ENCODE measurements at regions not wholly inside any gene's neighbourhood (a gene's known extent, or its start where the extent isn't known, plus 50 kb on each side); places are given as distances from the start of the nearest gene placed in this dataset.
A peak's percentile ranks its signal among the peaks of the same experiment; 100 is the strongest.
"Not testable (repeated sequence)": the region's sequence is repeated elsewhere in the genome, so short reads cannot be mapped to it uniquely, and the experiment has no call there.

DNA sequence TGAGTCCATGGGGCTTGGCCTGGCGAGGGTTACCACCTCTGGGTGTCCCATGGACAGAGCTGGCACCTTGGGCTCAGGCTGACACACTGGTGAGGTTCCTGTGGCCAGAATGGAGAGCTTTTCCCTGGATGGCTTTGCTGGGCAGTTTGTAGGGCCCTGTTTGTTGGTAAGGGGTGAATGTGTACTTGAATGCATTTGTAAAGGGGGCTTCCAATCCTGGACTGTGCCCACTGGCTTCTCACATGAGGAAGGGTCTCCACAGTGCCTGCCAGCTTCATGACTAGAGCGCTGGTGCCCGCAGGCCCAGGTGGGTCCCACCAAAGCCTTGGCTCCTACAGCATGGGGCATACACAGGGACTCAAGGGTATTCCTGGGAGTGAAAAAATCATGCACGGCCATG lies 103.5 kb upstream of the SIX2 start:
- peaks cover 8% of the 10 kb centered on the region for H3K27me3 Mint-ChIP-seq
- H3K36me3 Mint-ChIP-seq = no peaks in the 10 kb centered on the region
- CTCF ChIA-PET = no interaction called here
- no peak overlapping the region for H3K27ac Mint-ChIP-seq
- DNase-seq = peak; percentile 27
- H3K4me3 Mint-ChIP-seq = no peak overlapping the region
- H3K4me1 Mint-ChIP-seq = no peaks in the 10 kb centered on the region
- no peak for ATAC-seq
- no peaks in the 10 kb centered on the region for H3K9me3 Mint-ChIP-seq (ENCODE audit: low read depth)

DNA sequence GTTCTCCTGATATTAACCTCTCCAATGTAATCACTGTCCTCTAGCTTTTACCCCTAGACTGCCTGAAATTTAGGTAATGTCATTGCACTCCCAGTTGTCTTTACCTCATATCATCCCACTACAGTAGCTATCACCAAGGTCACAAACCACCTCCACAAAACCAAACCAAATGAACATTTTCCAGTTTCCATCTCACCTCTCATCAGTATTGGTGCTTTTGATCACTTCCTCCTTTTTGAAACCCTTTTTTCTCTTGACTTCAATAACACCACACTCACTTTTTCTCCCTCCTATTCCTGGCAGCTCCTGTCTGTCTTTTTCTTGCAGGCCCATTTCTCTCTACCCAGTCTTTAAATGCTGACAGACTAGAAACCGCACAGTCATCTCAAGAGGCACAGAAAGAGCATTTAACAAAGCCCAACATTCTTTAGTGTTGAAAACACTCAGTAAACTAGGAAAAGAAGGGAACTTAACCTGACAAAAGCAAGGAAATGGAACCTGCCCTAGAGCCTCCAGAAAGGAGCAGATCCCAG lies 95.9 kb upstream of the SIX2 start:
- DNase-seq (no peak), ATAC-seq (no peak)
- Mint-ChIP-seq H3K4me3 (no peak overlapping the region), H3K4me1 (no peaks in the 10 kb centered on the region), H3K27me3 (peaks cover 39% of the 10 kb centered on the region), H3K9me3 (ENCODE audit: low read depth) (no peaks in the 10 kb centered on the region), H3K36me3 (no peaks in the 10 kb centered on the region), H3K27ac (no peak overlapping the region)
- CTCF ChIA-PET = no interaction called here

DNA sequence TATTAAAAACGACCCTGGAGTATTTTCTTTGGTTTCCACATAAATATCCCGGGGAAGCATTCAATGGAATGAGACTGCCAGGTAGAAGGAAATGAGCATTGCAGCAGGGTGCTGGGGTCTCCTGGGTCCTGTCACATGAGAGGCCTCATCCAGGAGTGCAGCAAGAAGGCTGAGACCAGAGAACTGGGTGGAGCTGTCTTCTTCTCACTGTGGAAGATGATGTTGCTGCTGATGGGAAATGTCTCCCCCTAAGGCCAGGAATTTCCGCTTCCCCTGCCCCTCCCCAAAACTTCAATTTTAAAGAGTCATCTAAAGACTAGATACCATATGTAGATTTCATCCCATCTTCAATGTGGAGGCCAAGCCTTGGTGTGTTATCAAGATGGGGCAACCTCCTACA lies 95.2 kb upstream of the SIX2 start:
- Mint-ChIP-seq H3K27me3 (peaks cover 45% of the 10 kb centered on the region), H3K9me3 (ENCODE audit: low read depth) (no peaks in the 10 kb centered on the region), H3K36me3 (no peaks in the 10 kb centered on the region), H3K4me1 (no peaks in the 10 kb centered on the region), H3K4me3 (no peak overlapping the region), H3K27ac (no peak overlapping the region)
- no peak for ATAC-seq
- CTCF ChIA-PET = no interaction called here
- DNase-seq = peak; percentile 11

DNA sequence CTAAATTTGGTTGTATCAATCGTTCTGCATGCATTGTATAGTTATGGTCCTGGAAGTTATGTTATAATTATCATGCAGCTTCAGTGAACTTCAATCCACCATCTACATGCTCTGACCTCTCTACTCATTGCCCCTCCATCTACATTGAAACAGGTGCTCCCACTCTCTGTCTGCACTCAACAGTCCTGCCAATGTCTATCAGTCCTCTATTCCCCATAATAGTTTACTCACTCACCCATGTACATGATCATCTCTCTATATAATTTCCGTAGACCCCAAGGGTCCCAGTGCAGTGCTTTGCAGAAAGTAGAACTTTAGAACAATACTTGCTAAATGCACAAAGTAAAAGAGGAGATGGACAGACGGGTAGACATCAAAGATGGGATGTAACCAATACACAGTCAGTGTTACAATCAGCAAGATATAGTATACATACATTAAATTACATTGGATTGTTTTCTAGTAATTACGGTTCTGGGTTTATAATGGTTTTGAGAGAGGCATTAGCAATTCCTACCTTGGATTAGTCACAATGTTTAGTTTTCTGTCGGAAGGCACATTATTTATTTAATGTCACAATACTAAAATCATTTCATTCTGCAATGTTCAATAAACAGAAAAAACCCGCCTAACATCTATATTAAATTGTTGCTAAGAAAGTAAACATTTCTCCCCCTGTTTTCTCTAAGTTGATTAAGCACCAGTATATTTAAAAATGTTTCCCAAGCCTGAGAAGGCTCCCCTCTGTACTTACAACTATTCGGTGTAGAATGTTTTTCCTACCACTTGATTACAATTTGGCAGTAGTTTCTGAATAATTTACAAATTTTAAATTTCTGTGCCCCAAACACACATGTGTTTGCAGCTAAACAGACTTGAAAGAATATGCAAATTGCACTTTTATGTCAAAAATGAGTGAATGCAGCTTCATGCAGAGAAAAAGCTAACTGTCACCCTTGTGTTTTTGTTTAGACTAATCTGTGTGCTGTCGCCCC lies 94.4 kb upstream of the SIX2 start:
- Mint-ChIP-seq H3K4me3 (no peak overlapping the region), H3K27ac (no peak overlapping the region), H3K27me3 (peaks cover 43% of the 10 kb centered on the region), H3K9me3 (ENCODE audit: low read depth) (no peaks in the 10 kb centered on the region), H3K36me3 (no peaks in the 10 kb centered on the region), H3K4me1 (no peaks in the 10 kb centered on the region)
- DNase-seq (no peak), ATAC-seq (no peak)
- CTCF ChIA-PET = no interaction called here

DNA sequence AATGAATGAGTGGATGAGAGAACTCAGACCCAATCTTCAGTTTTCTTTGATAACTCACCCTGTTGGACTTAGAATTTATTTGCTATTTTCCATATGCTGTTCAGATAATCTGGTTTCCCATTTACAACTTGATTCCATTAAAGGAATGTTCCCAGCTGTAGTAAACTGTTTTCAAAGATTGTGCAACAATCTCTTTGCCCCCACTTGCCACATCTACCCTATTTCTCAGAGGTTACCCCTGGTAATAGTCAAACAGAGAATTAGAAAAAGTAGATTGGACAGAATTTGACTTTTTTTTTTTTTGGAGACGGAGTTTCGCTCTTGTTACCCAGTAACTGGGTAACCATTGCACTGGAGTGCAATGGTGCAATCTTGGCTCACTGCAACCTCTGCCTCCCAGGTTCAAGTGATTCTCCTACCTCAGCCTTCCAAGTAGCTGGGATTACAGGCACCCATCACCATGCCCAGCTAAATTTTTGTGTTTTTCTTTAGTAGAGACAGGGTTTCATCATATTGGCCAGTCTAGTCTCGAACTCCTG lies 93.4 kb upstream of the SIX2 start:
- H3K36me3 Mint-ChIP-seq = no peaks in the 10 kb centered on the region
- H3K9me3 Mint-ChIP-seq (ENCODE audit: low read depth) = no peaks in the 10 kb centered on the region
- peaks cover 42% of the 10 kb centered on the region for H3K27me3 Mint-ChIP-seq
- no peak for DNase-seq
- no peaks in the 10 kb centered on the region for H3K4me1 Mint-ChIP-seq
- CTCF ChIA-PET = no interaction called here
- no peak overlapping the region for H3K27ac Mint-ChIP-seq
- H3K4me3 Mint-ChIP-seq = no peak overlapping the region
- no peak for ATAC-seq

DNA sequence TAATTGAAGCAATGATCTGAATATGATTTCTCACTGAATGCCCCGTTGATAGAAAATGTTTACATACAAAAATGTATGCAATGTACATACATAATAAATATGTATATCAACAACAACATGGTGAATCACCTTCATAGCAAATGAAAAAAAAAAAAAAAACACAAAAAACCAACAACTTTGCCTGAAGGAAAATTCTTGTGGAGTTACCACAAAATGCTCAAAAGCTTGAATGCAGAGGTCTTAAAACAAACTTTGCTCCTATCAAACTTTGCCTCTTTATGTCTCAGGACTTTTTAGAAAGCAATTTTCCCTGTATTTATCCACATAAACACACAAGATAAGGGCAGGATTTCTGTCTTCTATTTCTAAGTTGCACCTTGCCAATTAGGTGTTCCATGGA lies 92.9 kb upstream of the SIX2 start:
- no peak overlapping the region for H3K27ac Mint-ChIP-seq
- H3K4me1 Mint-ChIP-seq = no peaks in the 10 kb centered on the region
- CTCF ChIA-PET = no interaction called here
- no peaks in the 10 kb centered on the region for H3K9me3 Mint-ChIP-seq (ENCODE audit: low read depth)
- peaks cover 43% of the 10 kb centered on the region for H3K27me3 Mint-ChIP-seq
- no peaks in the 10 kb centered on the region for H3K36me3 Mint-ChIP-seq
- no peak overlapping the region for H3K4me3 Mint-ChIP-seq
- ATAC-seq (no peak), DNase-seq (no peak)

DNA sequence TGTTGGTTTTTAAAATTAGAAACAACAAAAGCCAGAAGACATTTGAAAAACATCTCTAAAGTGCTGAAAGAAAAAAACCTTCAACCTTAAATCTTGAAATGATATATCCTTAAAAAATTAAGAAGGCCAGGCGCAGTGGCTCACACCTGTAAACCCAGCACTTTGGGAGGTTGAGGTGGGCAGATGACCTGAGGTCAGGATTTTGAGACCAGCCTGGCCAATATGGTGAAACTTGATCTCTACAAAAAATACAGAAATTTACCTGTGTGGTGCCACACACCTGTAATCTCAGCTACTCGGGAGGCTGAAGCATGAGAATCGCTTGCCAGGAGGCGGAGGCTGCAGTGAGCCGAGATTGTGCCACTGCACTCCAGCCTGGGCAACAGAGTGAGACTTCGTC lies 87.7 kb upstream of the SIX2 start:
- DNase-seq (no peak), ATAC-seq (no peak)
- Mint-ChIP-seq H3K9me3 (ENCODE audit: low read depth) (no peaks in the 10 kb centered on the region), H3K27me3 (peaks cover 49% of the 10 kb centered on the region), H3K4me3 (no peak overlapping the region), H3K27ac (no peak overlapping the region), H3K4me1 (no peaks in the 10 kb centered on the region), H3K36me3 (no peaks in the 10 kb centered on the region)
- CTCF ChIA-PET = no interaction called here

DNA sequence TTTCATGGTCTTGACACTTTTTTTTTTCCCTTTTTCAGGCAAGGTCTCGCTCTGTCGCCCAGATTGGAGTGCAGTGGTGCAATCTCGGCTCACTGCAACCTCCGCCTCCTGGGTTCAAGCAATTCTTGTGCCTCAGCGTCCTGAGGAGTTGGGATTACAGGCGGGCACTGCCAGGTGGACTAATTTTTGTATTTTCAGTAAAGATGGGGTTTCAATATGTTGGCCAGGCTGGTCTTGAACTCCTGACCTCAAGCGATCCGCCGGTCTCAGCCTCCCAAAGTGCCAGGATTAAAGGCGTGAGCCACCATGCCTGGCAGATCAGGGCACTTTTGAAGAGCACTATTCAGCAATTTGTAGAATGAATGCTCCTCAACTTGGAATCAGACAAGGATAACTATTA lies 86.8 kb upstream of the SIX2 start:
- H3K9me3 Mint-ChIP-seq (ENCODE audit: low read depth); ATAC-seq; H3K4me3 Mint-ChIP-seq; H3K36me3 Mint-ChIP-seq; DNase-seq; H3K27ac Mint-ChIP-seq; CTCF ChIA-PET; H3K4me1 Mint-ChIP-seq: not testable (repeated sequence)
- peaks cover 49% of the 10 kb centered on the region for H3K27me3 Mint-ChIP-seq

DNA sequence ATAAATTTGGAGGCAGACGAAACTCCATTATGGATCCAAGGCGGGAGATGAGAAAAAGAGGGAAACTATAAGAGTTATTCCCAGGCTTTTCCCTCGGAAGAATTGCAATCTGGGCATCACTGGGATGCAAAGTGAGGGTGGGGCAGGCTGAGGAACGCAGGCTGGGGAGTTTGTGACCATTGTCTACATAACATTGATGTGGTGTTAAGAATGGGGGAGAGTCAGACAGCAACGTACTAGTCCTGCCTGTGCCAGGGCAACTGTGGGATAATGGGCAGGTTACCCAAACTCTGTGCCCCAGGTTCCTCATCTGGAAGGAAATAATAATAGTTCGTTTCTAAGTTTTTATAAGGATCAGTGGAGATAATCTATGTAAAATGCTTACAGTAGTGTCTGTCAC lies 84.4 kb upstream of the SIX2 start:
- peaks cover 36% of the 10 kb centered on the region for H3K27me3 Mint-ChIP-seq
- no peaks in the 10 kb centered on the region for H3K36me3 Mint-ChIP-seq
- H3K27ac Mint-ChIP-seq = no peak overlapping the region
- H3K9me3 Mint-ChIP-seq (ENCODE audit: low read depth) = no peaks in the 10 kb centered on the region
- ATAC-seq (no peak), DNase-seq (no peak)
- CTCF ChIA-PET = no interaction called here
- H3K4me3 Mint-ChIP-seq = no peak overlapping the region
- no peaks in the 10 kb centered on the region for H3K4me1 Mint-ChIP-seq

DNA sequence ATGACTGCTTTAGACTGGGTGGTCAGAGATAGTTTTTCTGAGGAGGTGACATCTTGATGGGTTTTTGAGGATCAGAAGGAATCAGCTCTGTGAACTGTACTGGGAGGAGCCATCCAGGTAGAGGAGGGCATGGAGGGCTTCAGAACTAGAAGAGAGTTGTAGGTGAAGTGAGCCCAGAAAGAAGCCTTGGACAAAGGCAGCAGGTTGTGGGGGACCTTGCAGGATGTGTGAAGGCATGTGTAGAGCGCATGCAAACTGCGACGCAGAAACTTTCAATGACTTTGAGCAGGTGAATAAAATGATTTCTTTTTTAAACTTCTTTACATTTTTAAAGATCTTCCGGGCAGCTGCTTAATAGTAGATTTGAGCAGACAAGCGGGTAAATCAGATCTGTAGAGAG lies 83.9 kb upstream of the SIX2 start:
- ATAC-seq = no peak
- DNase-seq = peak; percentile 34
- Mint-ChIP-seq H3K36me3 (no peaks in the 10 kb centered on the region), H3K27ac (no peak overlapping the region), H3K4me1 (no peaks in the 10 kb centered on the region), H3K27me3 (peaks cover 37% of the 10 kb centered on the region), H3K4me3 (no peak overlapping the region), H3K9me3 (ENCODE audit: low read depth) (no peaks in the 10 kb centered on the region)
- CTCF ChIA-PET = no interaction called here

DNA sequence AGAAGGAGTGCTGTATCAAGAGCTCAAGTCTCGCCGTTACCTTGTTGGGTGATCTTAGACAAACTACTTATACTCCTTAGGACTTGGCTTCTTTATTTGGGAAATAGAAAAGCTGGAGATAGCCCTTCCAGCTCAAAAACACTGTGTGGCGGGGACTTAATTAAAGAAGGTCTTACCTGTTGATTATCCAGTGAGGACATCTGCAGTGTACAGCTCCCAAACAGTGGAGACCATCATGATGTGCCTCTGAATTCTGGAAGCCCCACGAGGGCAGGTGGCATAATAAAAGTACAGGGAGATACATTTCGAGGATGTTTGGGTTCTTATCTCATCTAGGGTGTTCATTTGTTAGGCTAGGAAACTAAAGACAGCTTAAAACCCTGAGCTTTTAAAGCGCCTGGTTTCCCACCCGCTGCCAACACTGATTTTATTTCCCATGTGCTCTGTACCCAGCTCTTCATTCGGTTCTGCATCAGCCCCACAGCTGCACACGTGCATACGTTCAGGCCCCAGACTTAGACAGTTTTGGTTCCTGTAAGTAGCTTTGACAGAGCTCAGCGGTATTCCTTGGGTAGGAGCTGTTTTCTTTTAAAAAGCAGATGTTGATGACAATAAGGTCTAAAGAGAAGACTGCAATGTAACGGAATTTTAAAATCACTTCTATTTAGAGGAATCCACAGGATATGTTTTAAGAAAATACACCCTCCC lies 80.5 kb upstream of the SIX2 start:
- H3K27ac Mint-ChIP-seq = no peak overlapping the region
- ATAC-seq = no peak
- H3K4me3 Mint-ChIP-seq = no peak overlapping the region
- CTCF ChIA-PET = no interaction called here
- H3K27me3 Mint-ChIP-seq = peaks cover 14% of the 10 kb centered on the region
- no peaks in the 10 kb centered on the region for H3K36me3 Mint-ChIP-seq
- no peaks in the 10 kb centered on the region for H3K9me3 Mint-ChIP-seq (ENCODE audit: low read depth)
- no peak for DNase-seq
- no peaks in the 10 kb centered on the region for H3K4me1 Mint-ChIP-seq

DNA sequence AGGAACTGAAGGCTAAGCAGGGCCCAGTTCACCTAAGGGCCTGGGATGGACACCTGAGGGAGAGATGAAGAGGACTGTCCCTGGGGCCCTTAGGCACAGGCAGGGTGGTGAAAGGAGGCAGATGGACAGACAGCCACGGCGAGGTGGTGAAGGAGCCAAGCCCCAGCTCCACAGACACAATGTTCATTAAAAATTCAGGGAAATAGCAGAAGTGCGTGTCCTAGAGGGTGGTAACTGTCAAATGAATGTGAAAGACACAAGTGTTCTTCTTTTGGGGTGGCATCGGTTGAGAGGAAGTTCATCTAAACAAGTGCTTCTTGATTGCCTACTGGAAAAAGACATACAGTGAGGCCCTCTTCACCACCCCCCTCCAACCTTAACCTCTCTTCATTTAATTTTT lies 76.2 kb upstream of the SIX2 start:
- CTCF ChIA-PET = no interaction called here
- no peaks in the 10 kb centered on the region for H3K36me3 Mint-ChIP-seq
- ATAC-seq (no peak), DNase-seq (no peak)
- H3K4me1 Mint-ChIP-seq = no peaks in the 10 kb centered on the region
- no peak overlapping the region for H3K4me3 Mint-ChIP-seq
- H3K27ac Mint-ChIP-seq = no peak overlapping the region
- no peaks in the 10 kb centered on the region for H3K9me3 Mint-ChIP-seq (ENCODE audit: low read depth)
- peaks cover 3% of the 10 kb centered on the region for H3K27me3 Mint-ChIP-seq

DNA sequence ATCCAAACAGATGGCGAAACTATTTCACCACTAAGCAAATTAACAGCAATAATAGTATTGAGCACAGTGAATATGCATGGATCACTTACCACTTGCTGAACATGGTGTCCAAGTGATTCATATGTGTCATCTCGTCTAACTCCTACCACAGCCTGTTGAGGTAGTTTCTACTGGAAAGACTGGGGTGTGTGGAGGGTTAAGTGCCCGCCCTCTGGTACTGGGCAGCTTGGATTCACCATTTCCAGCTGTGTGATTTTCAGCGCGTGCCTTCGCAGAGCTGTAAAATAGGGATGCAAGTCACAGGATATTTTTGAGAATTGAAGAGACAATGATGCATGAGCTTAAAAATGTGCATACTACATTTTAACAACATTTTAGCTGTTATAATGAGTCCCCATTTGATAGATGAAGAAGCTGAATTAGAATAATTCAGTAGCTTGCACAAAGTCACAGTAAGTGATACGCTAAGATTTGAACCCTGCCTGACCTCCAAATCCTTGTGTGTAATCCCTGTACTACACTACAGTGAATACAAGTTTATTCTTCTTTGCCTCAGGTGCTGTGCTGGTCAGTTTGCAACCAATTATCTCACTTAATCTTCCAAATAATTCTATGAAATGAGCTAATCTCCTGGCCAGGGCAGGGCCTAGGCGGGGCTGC lies 75.2 kb upstream of the SIX2 start:
- Mint-ChIP-seq H3K9me3 (ENCODE audit: low read depth) (no peaks in the 10 kb centered on the region), H3K36me3 (no peaks in the 10 kb centered on the region), H3K27me3 (peaks cover 2% of the 10 kb centered on the region), H3K4me3 (no peak overlapping the region), H3K27ac (no peak overlapping the region), H3K4me1 (no peaks in the 10 kb centered on the region)
- no peak for DNase-seq
- no peak for ATAC-seq
- CTCF ChIA-PET = no interaction called here

Data from activated CD8-positive, alpha-beta memory T cell treated with anti-CD3 and anti-CD28 coated beads, Interleukin-2, amount 10 ng/mL, durations not matched to agents 7 days and 5 days (primary cell).